Natural killer cell (primary cell): ENCODE measurements at regions not wholly inside any gene's neighbourhood (a gene's known extent, or its start where the extent isn't known, plus 50 kb on each side); places are given as distances from the start of the nearest gene placed in this dataset.

Experiments
- ATAC-seq, 3 donors: fragments of 150-1000 bp in 2 of 3; fragments of 200-7000 bp in 1 of 3; cut with Tn5 transposase; 1 replicate in 1 of 3; 2 replicates in 2 of 3; pipeline ENCODE4 v1.10.0; 2021; ENCODE audit warnings: mild to moderate bottlenecking in 2 of 3, moderate library complexity in 2 of 3
- DNase-seq, 2 donors: peaks; one replicate each; pipeline versions ENCODE4 v3.0.0 to v3.0.0-alpha.2; 2013 to 2021; ENCODE audit warnings: mixed read lengths in 1 of 2
- H3K27ac ChIP-seq: one replicate; pipeline ENCODE4 v1.5.1; 2013; ENCODE audit warnings: mild to moderate bottlenecking, low read length
- H3K27me3 ChIP-seq: one replicate; pipeline ENCODE4 v1.6.1; 2013; ENCODE audit warnings: low read length; ENCODE audit not compliant: control insufficient read depth, insufficient read depth
- H3K36me3 ChIP-seq: one replicate; pipeline ENCODE4 v1.6.1; 2013; ENCODE audit warnings: low read length; ENCODE audit not compliant: control insufficient read depth, insufficient read depth
- H3K4me1 ChIP-seq: one replicate; pipeline ENCODE4 v1.6.1; 2013; ENCODE audit warnings: low read length; ENCODE audit not compliant: control insufficient read depth, insufficient read depth
- H3K4me3 ChIP-seq: one replicate; pipeline ENCODE4 v1.5.1; 2013; ENCODE audit warnings: low read length
- H3K9me3 ChIP-seq: one replicate; pipeline ENCODE4 v1.6.1; 2013; ENCODE audit warnings: low read length; ENCODE audit not compliant: control insufficient read depth, insufficient read depth
- H3K27ac Mint-ChIP-seq, 2 donors: one replicate each; pipeline ENCODE4 v1.8.0; 2022; ENCODE audit warnings: mild to moderate bottlenecking in 2 of 2, mixed read lengths in 2 of 2, moderate library complexity in 1 of 2
- H3K27me3 Mint-ChIP-seq, 2 donors: one replicate each; pipeline ENCODE4 v1.8.0; 2022; ENCODE audit warnings: low read depth in 2 of 2, mixed read lengths in 2 of 2
- H3K36me3 Mint-ChIP-seq: one replicate; pipeline ENCODE4 v1.8.0; 2022; ENCODE audit warnings: mixed read lengths
- H3K4me1 Mint-ChIP-seq, 2 donors: one replicate each; pipeline ENCODE4 v1.8.0; 2022; ENCODE audit warnings: mixed read lengths in 2 of 2
- H3K4me3 Mint-ChIP-seq: one replicate; pipeline ENCODE4 v1.8.0; 2022; ENCODE audit warnings: mild to moderate bottlenecking, moderate library complexity, mixed read lengths
- H3K9me3 Mint-ChIP-seq, 2 donors: one replicate each; pipeline ENCODE4 v1.8.0; 2022; ENCODE audit warnings: mixed read lengths in 2 of 2
- CTCF ChIP-seq: fragments of 200-600 bp; IDR thresholded peaks from one replicate; pipeline ENCODE4 v1.8.0; 2022; ENCODE audit warnings: antibody characterized with exemption
- WGBS: methylation state at CpG from one replicate; pipeline ENCODE4 v1.1.7; 2013; ENCODE audit warnings: missing lambda C conversion rate; ENCODE audit not compliant: insufficient coverage; 5-methylcytosine and 5-hydroxymethylcytosine counted together
- intact Hi-C: fragments of 100-400 bp; cut with micrococcal nuclease; formaldehyde crosslinking; loops from one replicate; pipeline ENCODE4 v1.14.2; 2022

DNA sequence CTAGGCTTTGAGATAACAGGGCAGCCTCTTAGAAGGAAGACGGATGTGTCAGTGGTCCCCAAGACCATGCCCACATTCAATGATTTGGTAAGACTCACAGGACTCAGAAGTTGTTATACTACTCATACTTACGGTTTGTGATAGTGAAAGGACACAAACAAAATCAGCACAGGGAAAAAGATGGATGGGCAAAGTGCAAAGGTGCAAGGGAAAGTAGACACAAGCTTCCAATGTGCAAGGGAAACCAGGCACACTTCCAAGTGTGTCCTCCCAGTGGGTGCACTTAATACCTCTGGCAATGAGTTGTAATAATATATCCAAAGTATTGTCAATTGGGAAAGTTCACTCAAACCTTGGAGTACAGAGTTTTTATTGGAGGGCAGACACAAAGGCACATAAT lies 53.8 kb upstream of the VCX start:
- Histone ChIP-seq H3K36me3 (no peaks in the 10 kb centered on the region), H3K4me3 (no peak overlapping the region), H3K27me3 (no peaks in the 10 kb centered on the region), H3K27ac (no peak overlapping the region), H3K9me3 (no peaks in the 10 kb centered on the region), H3K4me1 (no peaks in the 10 kb centered on the region)
- TF ChIP-seq CTCF: no peak
- Mint-ChIP-seq H3K4me3 (no peak overlapping the region), H3K4me1 (no peaks in the 10 kb centered on the region), H3K9me3 (peaks cover 6 to 11% of the 10 kb centered on the region in 2 donors), H3K27ac (no peak overlapping the region), H3K36me3 (no peaks in the 10 kb centered on the region), H3K27me3 (no peaks in the 10 kb centered on the region)
- DNase-seq (no peak), ATAC-seq (no peak)
- WGBS: 67% methylated on average over 1 of the region's 2 CpGs
- intact Hi-C loops: no loop called here

DNA sequence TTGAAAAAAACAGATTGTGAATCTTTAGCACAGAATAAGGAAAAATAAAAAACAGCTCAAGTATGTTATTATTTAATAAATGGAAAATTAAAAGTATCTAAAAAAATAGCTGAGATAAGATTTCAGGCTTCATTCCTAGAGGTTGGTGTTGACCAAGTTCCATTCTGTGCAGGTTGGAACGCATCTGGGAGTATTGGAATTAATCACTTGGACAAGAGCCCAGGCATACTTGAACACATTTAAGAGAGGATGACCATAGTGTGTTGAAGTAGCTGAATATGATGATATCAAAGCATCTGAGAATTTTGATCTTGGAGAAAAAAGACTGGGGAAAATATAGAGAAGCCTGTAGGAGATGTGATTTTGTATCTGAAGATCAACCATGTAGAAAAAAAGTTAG lies 54.6 kb upstream of the VCX start:
- no peaks in the 10 kb centered on the region for H3K9me3 ChIP-seq
- ATAC-seq: no peak
- no peak for TF ChIP-seq CTCF
- no peaks in the 10 kb centered on the region for H3K36me3 ChIP-seq
- no peaks in the 10 kb centered on the region for H3K27me3 ChIP-seq
- H3K27ac ChIP-seq: no peak overlapping the region
- no peak overlapping the region for H3K4me3 Mint-ChIP-seq
- H3K4me1 ChIP-seq: no peaks in the 10 kb centered on the region
- no peak for DNase-seq
- H3K36me3 Mint-ChIP-seq: no peaks in the 10 kb centered on the region
- H3K27ac Mint-ChIP-seq: no peak overlapping the region
- WGBS: 70% methylated on average over 1 of the region's 1 CpG
- no peaks in the 10 kb centered on the region for H3K27me3 Mint-ChIP-seq
- intact Hi-C loops: no loop called here
- no peak overlapping the region for H3K4me3 ChIP-seq
- H3K4me1 Mint-ChIP-seq: no peaks in the 10 kb centered on the region
- H3K9me3 Mint-ChIP-seq: peaks cover 6 to 14% of the 10 kb centered on the region in 2 donors

GRCh38 chrX:7787714-7788113 lies 55.3 kb upstream of the VCX start:
- Histone ChIP-seq H3K36me3 (no peaks in the 10 kb centered on the region), H3K27me3 (no peaks in the 10 kb centered on the region), H3K4me1 (no peaks in the 10 kb centered on the region), H3K9me3 (no peaks in the 10 kb centered on the region), H3K27ac (no peak overlapping the region), H3K4me3 (no peak overlapping the region)
- no peak for TF ChIP-seq CTCF
- no peak for DNase-seq
- no peaks in the 10 kb centered on the region for H3K27me3 Mint-ChIP-seq
- no peaks in the 10 kb centered on the region for H3K4me1 Mint-ChIP-seq
- H3K9me3 Mint-ChIP-seq: peaks cover 6 to 14% of the 10 kb centered on the region in 2 donors
- ATAC-seq: no peak
- no peak overlapping the region for H3K4me3 Mint-ChIP-seq
- no peak overlapping the region for H3K27ac Mint-ChIP-seq
- H3K36me3 Mint-ChIP-seq: no peaks in the 10 kb centered on the region
- WGBS: 50% methylated on average over 2 of the region's 4 CpGs
- intact Hi-C loops: no loop called here

DNA sequence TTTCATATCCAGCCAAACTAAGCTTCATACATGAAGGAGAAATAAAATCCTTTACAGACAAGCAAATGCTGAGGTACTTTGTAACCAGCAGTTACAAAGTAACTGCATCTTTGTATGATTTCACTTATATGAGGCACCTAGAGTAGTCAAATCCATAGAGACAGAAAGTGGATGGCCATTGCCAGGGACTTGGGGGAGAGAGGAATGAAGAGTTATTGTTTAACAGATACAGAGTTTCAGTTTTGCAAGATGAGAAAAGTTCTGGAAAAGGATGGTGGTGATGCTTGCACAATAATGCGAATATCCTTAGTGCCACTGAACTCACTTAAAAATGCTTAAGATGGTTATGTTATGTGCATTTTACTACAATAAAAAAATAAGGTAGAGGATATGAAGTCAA lies 58.4 kb upstream of the VCX start:
- Mint-ChIP-seq H3K9me3 (peaks cover 6 to 12% of the 10 kb centered on the region in 2 donors), H3K27me3 (no peaks in the 10 kb centered on the region), H3K36me3 (no peaks in the 10 kb centered on the region), H3K4me3 (no peak overlapping the region), H3K4me1 (no peaks in the 10 kb centered on the region), H3K27ac (no peak overlapping the region)
- H3K4me3 ChIP-seq: no peak overlapping the region
- H3K36me3 ChIP-seq: no peaks in the 10 kb centered on the region
- H3K27me3 ChIP-seq: no peaks in the 10 kb centered on the region
- no peak for TF ChIP-seq CTCF
- H3K9me3 ChIP-seq: peaks cover 3% of the 10 kb centered on the region
- intact Hi-C loops: no loop called here
- no CpG with 5 or more reads among the region's 1 CpG for WGBS
- no peaks in the 10 kb centered on the region for H3K4me1 ChIP-seq
- ATAC-seq (no peak), DNase-seq (no peak)
- no peak overlapping the region for H3K27ac ChIP-seq
